SU-DHL-6 (cell line): ENCODE measurements at regions not wholly inside any gene's neighbourhood (a gene's known extent, or its start where the extent isn't known, plus 50 kb on each side); places are given as distances from the start of the nearest gene placed in this dataset.

Experiments used
- H2AFZ ChIP-seq: fragments of 200-600 bp; sonication (generic); 2 replicates; pipeline ENCODE4 v1.6.1; 2014; ENCODE audit warnings: low read depth, mild to moderate bottlenecking, moderate library complexity, mixed read lengths, antibody characterized with exemption, low read length; ENCODE audit not compliant: severe bottlenecking
- H3F3A ChIP-seq: fragments of 200-600 bp; shearing (Covaris generic); 2 replicates; pipeline ENCODE4 v1.6.0; 2016; ENCODE audit warnings: antibody characterized with exemption, mild to moderate bottlenecking; ENCODE audit not compliant: insufficient read depth
- H3K27ac ChIP-seq: fragments of 200-600 bp; sonication (generic); 2 replicates; pipeline ENCODE4 v1.5.1; 2016; ENCODE audit warnings: low read depth, mild to moderate bottlenecking, low read length, moderate library complexity, mixed read lengths
- H3K27me3 ChIP-seq: fragments of 200-600 bp; sonication (generic), shearing (Covaris generic); 2 replicates; pipeline ENCODE4 v1.6.0; 2014; ENCODE audit warnings: mild to moderate bottlenecking, low read length
- H3K36me3 ChIP-seq: fragments of 200-600 bp; sonication (generic); 2 replicates; pipeline ENCODE4 v1.6.1; 2014; ENCODE audit warnings: mild to moderate bottlenecking, low read length, mixed read lengths
- H3K4me2 ChIP-seq: fragments of 300-600, 200-600 bp; shearing (Covaris generic), sonication (generic); 2 replicates; pipeline ENCODE4 v1.6.0; 2014; ENCODE audit warnings: low read length, low read depth, mild to moderate bottlenecking; ENCODE audit not compliant: poor library complexity, severe bottlenecking
- H3K4me3 ChIP-seq: fragments of 200-600 bp; sonication (generic); 2 replicates; pipeline ENCODE4 v1.5.1; 2014; ENCODE audit warnings: antibody characterized with exemption, low read length, mild to moderate bottlenecking, mixed read lengths; ENCODE audit not compliant: insufficient read depth, poor library complexity, severe bottlenecking
- H3K79me2 ChIP-seq: fragments of 200-600 bp; sonication (generic); 2 replicates; pipeline ENCODE4 v1.6.1; 2014; ENCODE audit warnings: mild to moderate bottlenecking, low read length, moderate library complexity; ENCODE audit not compliant: insufficient read depth
- H3K9ac ChIP-seq: fragments of 200-600 bp; sonication (generic); 2 replicates; pipeline ENCODE4 v1.7.0; 2014; ENCODE audit warnings: mild to moderate bottlenecking, low read length
- H3K9me2 ChIP-seq: fragments of 200-600 bp; sonication (generic); replicated peaks from 2 replicates; pipeline ENCODE4 v1.6.1; 2014; ENCODE audit warnings: low read length; ENCODE audit not compliant: insufficient read depth
- H3K9me3 ChIP-seq: fragments of 200-600 bp; sonication (generic); 2 replicates; pipeline ENCODE4 v1.6.1; 2014; ENCODE audit warnings: low read length, mixed read lengths; ENCODE audit not compliant: insufficient read depth
- H4K20me1 ChIP-seq: fragments of 200-600 bp; sonication (generic); 2 replicates; pipeline ENCODE4 v1.6.1; 2014; ENCODE audit warnings: low read depth, mild to moderate bottlenecking, antibody characterized with exemption, low read length, moderate library complexity, mixed read lengths
- EZH2phosphoT487 ChIP-seq: fragments of 200-600 bp; sonication (generic), shearing (Covaris generic); conservative IDR thresholded peaks from 2 replicates; pipeline ENCODE4 v1.6.1; 2018; ENCODE audit warnings: mild to moderate bottlenecking, antibody characterized with exemption, low read length, moderate library complexity, mixed read lengths
- TF ChIP-seq, protein P1 (sequence below): fragments of 200-600 bp; sonication (generic); IDR thresholded peaks from one replicate; pipeline ENCODE4 v1.5.1; 2017; ENCODE audit warnings: antibody characterized with exemption, mild to moderate bottlenecking, low read length, moderate library complexity; ENCODE audit not compliant: insufficient read depth, poor library complexity, severe bottlenecking

DNA sequence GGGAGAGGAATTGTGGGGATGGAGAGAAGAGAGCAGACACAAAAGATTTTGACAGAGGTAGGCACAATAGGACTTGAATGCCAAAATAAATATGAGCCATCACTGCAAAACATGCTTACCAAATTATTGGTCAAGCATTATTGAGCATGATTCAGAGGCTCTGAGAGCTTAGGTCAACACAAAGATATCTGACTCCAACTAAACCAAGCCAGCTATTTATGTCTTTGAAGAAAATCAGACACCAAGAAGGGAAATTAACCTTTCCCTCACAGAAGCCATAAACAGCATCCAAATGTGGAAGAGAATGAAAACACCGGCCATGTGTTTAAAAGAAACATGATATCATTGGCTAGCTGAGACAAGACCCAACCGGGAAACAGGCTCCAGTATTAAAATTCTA, 323.2 kb downstream of the RAB28 start:
- Histone ChIP-seq H3K9me2 (no peaks in the 10 kb centered on the region), H3K9ac (no peak overlapping the region), H3K27me3 (no peaks in the 10 kb centered on the region), H3K4me3 (no peak overlapping the region), H3K9me3 (no peaks in the 10 kb centered on the region), H3K79me2 (no peaks in the 10 kb centered on the region), H3F3A (no peaks in the 10 kb centered on the region), H3K36me3 (no peaks in the 10 kb centered on the region), H4K20me1 (no peaks in the 10 kb centered on the region), H2AFZ (no peak overlapping the region), H3K27ac (no peak overlapping the region), H3K4me2 (no peak overlapping the region)
- TF ChIP-seq EZH2phosphoT487 = no peak
- TF ChIP-seq, protein P1, sequence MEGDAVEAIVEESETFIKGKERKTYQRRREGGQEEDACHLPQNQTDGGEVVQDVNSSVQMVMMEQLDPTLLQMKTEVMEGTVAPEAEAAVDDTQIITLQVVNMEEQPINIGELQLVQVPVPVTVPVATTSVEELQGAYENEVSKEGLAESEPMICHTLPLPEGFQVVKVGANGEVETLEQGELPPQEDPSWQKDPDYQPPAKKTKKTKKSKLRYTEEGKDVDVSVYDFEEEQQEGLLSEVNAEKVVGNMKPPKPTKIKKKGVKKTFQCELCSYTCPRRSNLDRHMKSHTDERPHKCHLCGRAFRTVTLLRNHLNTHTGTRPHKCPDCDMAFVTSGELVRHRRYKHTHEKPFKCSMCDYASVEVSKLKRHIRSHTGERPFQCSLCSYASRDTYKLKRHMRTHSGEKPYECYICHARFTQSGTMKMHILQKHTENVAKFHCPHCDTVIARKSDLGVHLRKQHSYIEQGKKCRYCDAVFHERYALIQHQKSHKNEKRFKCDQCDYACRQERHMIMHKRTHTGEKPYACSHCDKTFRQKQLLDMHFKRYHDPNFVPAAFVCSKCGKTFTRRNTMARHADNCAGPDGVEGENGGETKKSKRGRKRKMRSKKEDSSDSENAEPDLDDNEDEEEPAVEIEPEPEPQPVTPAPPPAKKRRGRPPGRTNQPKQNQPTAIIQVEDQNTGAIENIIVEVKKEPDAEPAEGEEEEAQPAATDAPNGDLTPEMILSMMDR = no peak

DNA sequence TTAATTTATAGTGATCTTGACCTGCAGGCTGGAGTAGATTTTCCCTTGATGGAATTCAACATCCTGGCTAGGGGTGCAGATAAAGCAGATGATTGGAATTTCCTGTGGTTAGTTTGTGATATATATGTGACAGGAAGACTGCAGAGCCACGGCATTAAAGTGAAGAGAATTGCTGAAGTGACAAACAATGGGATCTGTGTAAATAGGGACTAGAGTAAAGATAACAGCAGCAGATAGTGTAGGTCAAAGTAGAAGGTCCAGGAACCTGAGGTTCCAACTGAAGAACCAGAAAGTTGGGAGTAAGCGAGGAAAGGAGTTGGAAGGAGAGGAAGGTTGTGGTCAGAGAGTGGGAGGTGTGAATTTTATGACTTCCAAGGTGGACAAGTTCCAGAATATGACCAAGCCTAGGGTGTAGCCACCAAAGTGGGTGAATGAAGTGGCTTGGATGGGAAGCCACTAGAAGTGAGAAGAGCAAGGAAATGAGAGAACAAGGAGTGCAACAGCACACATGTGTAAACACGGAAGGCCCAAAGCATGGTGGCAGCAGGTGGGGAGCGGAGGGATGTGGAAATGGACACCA, 325.0 kb downstream of the RAB28 start:
- H3K4me2 ChIP-seq = no peak overlapping the region
- TF ChIP-seq, protein P1 = no peak
- no peak for TF ChIP-seq EZH2phosphoT487
- no peak overlapping the region for H2AFZ ChIP-seq
- no peaks in the 10 kb centered on the region for H3F3A ChIP-seq
- no peaks in the 10 kb centered on the region for H3K27me3 ChIP-seq
- H3K9ac ChIP-seq = no peak overlapping the region
- H4K20me1 ChIP-seq = no peaks in the 10 kb centered on the region
- no peaks in the 10 kb centered on the region for H3K9me2 ChIP-seq
- no peaks in the 10 kb centered on the region for H3K36me3 ChIP-seq
- no peaks in the 10 kb centered on the region for H3K9me3 ChIP-seq
- H3K27ac ChIP-seq = no peak overlapping the region
- no peaks in the 10 kb centered on the region for H3K79me2 ChIP-seq
- no peak overlapping the region for H3K4me3 ChIP-seq

GRCh38 chr4:13151194-13151593, 332.9 kb downstream of the RAB28 start:
- Histone ChIP-seq H3F3A (no peaks in the 10 kb centered on the region), H3K9me3 (no peaks in the 10 kb centered on the region), H3K4me2 (no peak overlapping the region), H3K4me3 (no peak overlapping the region), H3K27ac (no peak overlapping the region), H3K9me2 (no peaks in the 10 kb centered on the region), H3K36me3 (no peaks in the 10 kb centered on the region), H3K79me2 (no peaks in the 10 kb centered on the region), H3K9ac (no peak overlapping the region), H3K27me3 (no peaks in the 10 kb centered on the region), H2AFZ (no peak overlapping the region), H4K20me1 (no peaks in the 10 kb centered on the region)
- no peak for TF ChIP-seq EZH2phosphoT487
- TF ChIP-seq, protein P1 = no peak
